Upper lobe of right lung (tissue), 1 donor: ENCODE measurements at regions not wholly inside any gene's neighbourhood (a gene's known extent, or its start where the extent isn't known, plus 50 kb on each side); places are given as distances from the start of the nearest gene placed in this dataset.

Source experiments
- ATAC-seq: fragments of 200-7000 bp; cut with Tn5 transposase; one replicate; pipeline ENCODE4 v1.9.1; 2020; ENCODE audit warnings: mild to moderate bottlenecking, moderate library complexity
- DNase-seq: peaks from one replicate; pipeline ENCODE4 v3.0.0-alpha.2; 2020
- H3K27ac ChIP-seq: fragments of 200-600 bp; one replicate; pipeline ENCODE4 v1.8.0; 2022
- H3K27me3 ChIP-seq: fragments of 200-600 bp; one replicate; pipeline ENCODE4 v1.8.0; 2022; ENCODE audit warnings: mild to moderate bottlenecking
- H3K36me3 ChIP-seq: fragments of 200-600 bp; one replicate; pipeline ENCODE4 v1.8.0; 2022
- H3K4me1 ChIP-seq: fragments of 200-600 bp; one replicate; pipeline ENCODE4 v1.8.0; 2022
- H3K4me3 ChIP-seq: fragments of 200-600 bp; one replicate; pipeline ENCODE4 v1.8.0; 2022; ENCODE audit warnings: mild to moderate bottlenecking
- H3K9me3 ChIP-seq: fragments of 200-600 bp; one replicate; pipeline ENCODE4 v1.8.0; 2022
- intact Hi-C: fragments of 100-400 bp; cut with DNase I; formaldehyde crosslinking; loops from one replicate; pipeline ENCODE4 v1.11.0; 2022
- TF ChIP-seq, protein P1 (sequence below): fragments of 200-600 bp; IDR thresholded peaks from one replicate; pipeline ENCODE4 v1.8.0; 2022; ENCODE audit warnings: antibody characterized with exemption
- donor health status: DM: no; HTN: yes; CAD: no; lungs with severe emphysema.

DNA sequence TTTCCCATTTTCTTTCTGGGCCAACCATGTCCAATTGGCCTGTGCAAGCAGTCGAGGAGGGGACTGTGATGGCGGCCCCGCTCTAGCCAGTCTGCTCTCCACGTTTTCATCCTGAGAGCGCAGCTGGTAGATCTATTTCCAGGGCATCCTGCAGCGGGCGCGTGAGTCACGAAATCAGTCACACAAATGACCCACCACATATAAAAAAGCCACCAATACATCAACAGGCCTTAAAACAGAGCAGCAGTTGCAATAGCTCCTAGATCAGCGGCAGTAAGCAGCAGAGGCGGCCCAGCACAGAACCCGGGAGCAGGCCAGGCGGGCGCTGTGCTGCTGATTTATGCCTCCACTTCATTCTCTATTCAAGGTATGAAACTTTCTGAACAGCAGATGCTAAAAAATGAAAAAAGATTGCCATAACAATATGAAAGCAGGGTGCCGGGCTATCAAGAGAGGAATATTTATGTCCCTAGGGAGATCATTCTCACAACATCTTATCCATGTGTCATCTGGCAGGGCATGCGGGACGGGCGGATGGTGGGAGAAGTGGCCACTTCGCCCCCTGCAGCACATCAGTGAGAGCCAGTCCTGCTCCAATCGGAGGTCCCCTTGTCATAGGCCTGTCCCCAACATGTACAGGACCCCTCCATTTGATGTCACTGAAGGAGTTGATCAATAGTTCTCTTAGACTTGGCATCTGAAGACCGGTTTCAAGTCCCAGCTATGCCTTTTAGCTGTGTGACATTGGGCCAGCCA, 98.0 kb upstream of the GPR26 start:
- H3K9me3 ChIP-seq = no peaks in the 10 kb centered on the region
- H3K27me3 ChIP-seq = peaks cover 31% of the 10 kb centered on the region
- H3K4me3 ChIP-seq = no peak overlapping the region
- no peak overlapping the region for H3K27ac ChIP-seq
- DNase-seq = no peak
- no peak for ATAC-seq
- TF ChIP-seq, protein P1, sequence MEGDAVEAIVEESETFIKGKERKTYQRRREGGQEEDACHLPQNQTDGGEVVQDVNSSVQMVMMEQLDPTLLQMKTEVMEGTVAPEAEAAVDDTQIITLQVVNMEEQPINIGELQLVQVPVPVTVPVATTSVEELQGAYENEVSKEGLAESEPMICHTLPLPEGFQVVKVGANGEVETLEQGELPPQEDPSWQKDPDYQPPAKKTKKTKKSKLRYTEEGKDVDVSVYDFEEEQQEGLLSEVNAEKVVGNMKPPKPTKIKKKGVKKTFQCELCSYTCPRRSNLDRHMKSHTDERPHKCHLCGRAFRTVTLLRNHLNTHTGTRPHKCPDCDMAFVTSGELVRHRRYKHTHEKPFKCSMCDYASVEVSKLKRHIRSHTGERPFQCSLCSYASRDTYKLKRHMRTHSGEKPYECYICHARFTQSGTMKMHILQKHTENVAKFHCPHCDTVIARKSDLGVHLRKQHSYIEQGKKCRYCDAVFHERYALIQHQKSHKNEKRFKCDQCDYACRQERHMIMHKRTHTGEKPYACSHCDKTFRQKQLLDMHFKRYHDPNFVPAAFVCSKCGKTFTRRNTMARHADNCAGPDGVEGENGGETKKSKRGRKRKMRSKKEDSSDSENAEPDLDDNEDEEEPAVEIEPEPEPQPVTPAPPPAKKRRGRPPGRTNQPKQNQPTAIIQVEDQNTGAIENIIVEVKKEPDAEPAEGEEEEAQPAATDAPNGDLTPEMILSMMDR = no peak
- intact Hi-C loops = no loop called here
- no peaks in the 10 kb centered on the region for H3K36me3 ChIP-seq
- no peaks in the 10 kb centered on the region for H3K4me1 ChIP-seq

- H3K4me3 ChIP-seq = no peak overlapping the region
- DNase-seq (no peak), ATAC-seq (no peak)
- H3K4me1 ChIP-seq = no peaks in the 10 kb centered on the region
- H3K9me3 ChIP-seq = no peaks in the 10 kb centered on the region
- no peaks in the 10 kb centered on the region for H3K36me3 ChIP-seq
- TF ChIP-seq, protein P1 = no peak
- intact Hi-C loops = no loop called here
- peaks cover 35% of the 10 kb centered on the region for H3K27me3 ChIP-seq
- H3K27ac ChIP-seq = no peak overlapping the region
Observed at GRCh38 chr10:123568751-123569150, 97.4 kb upstream of the GPR26 start.

DNA sequence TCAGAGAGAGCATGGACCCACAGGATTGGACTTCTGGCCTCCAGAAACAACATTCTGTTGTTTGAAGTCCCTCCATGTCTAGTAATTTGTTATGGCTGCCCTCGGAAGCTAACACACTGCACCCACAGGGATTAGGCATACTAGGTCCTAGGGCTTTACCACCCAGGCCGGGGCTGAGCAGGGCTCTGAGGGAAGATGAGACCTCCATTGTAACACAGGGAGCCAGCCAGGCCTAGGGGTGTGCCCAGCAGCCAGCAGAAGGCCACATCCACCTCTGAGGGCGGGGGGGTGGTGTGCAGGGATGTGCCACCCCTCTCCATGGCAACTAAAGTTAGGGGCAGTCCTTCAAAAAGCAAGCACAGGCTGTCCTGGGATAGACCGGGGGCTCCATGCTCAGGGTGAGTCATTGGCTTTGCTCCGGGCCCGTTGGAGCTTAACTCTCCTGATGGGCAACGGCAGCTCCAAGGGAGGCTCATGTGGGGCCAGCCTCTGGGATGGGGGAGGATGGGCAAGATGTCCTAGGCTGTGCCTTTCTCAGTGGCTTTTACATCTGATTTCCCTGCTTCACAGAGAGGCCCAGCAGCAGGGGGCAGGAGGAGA, 96.6 kb upstream of the GPR26 start:
- intact Hi-C loops = no loop called here
- DNase-seq (no peak), ATAC-seq (no peak)
- TF ChIP-seq, protein P1 = no peak
- H3K27ac ChIP-seq = no peak overlapping the region
- H3K36me3 ChIP-seq = no peaks in the 10 kb centered on the region
- no peaks in the 10 kb centered on the region for H3K4me1 ChIP-seq
- H3K27me3 ChIP-seq = peaks cover 35% of the 10 kb centered on the region
- H3K9me3 ChIP-seq = no peaks in the 10 kb centered on the region
- no peak overlapping the region for H3K4me3 ChIP-seq

GRCh38 chr10:123570051-123570897, 95.9 kb upstream of the GPR26 start:
- H3K27me3 ChIP-seq = peaks cover 35% of the 10 kb centered on the region
- no peaks in the 10 kb centered on the region for H3K36me3 ChIP-seq
- no peaks in the 10 kb centered on the region for H3K9me3 ChIP-seq
- H3K27ac ChIP-seq = no peak overlapping the region
- H3K4me3 ChIP-seq = no peak overlapping the region
- TF ChIP-seq, protein P1 = no peak
- intact Hi-C loops = no loop called here
- H3K4me1 ChIP-seq = no peaks in the 10 kb centered on the region
- DNase-seq (no peak), ATAC-seq (no peak)

DNA sequence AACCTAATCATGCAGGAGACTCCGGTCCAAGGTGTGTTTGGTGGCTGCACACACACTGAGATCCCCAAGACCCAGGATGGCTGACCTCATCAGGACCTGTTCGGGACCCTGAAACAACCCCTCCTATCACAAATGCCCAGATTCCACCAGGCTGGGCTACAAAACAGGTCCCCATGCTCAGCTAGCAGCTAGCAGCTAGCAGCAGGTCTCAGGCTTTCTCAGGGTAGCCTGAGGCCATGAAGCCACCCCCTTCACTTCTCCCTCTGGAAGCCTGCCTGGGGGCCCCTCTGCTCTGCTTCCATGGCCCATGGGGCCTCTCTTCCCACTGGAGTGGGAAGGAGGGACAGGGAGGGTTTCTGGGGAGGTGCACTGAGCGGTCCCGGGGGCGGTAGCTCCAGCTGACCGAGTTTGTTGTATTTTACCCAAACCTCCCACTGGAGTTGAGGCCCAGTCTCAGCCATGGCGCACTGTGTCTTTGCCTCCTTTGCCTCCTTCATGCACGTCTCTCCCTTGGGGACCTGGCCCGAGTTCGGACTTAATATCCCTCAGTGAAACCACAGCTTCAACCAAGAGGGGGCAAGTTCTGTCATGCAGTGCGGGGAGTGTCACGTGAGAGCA, 95.1 kb upstream of the GPR26 start:
- H3K27me3 ChIP-seq = peaks cover 39% of the 10 kb centered on the region
- intact Hi-C loops = no loop called here
- H3K4me1 ChIP-seq = no peaks in the 10 kb centered on the region
- no peaks in the 10 kb centered on the region for H3K9me3 ChIP-seq
- TF ChIP-seq, protein P1 = no peak
- H3K36me3 ChIP-seq = no peaks in the 10 kb centered on the region
- no peak overlapping the region for H3K4me3 ChIP-seq
- DNase-seq (no peak), ATAC-seq (no peak)
- H3K27ac ChIP-seq = no peak overlapping the region
